Endodermal cell (in vitro differentiated cells): ENCODE measurements at regions not wholly inside any gene's neighbourhood (a gene's known extent, or its start where the extent isn't known, plus 50 kb on each side); places are given as distances from the start of the nearest gene placed in this dataset.
"Not testable (repeated sequence)": the region's sequence is repeated elsewhere in the genome, so short reads cannot be mapped to it uniquely, and the experiment has no call there.

ENCODE experiments used
- DNase-seq: peaks from one replicate; pipeline ENCODE4 v3.0.0-alpha.2; 2017
- H3K27ac ChIP-seq: 2 replicates; pipeline ENCODE4 v1.5.1; 2013; ENCODE audit warnings: mild to moderate bottlenecking, low read depth, low read length, moderate library complexity
- H3K27me3 ChIP-seq: 2 replicates; pipeline ENCODE4 v1.6.1; 2013; ENCODE audit warnings: mild to moderate bottlenecking, low read length, moderate library complexity; ENCODE audit not compliant: insufficient read depth, control insufficient read depth, poor library complexity, severe bottlenecking
- H3K36me3 ChIP-seq: 2 replicates; pipeline ENCODE4 v1.7.0; 2013; ENCODE audit warnings: mild to moderate bottlenecking, low read length, moderate library complexity; ENCODE audit not compliant: control insufficient read depth, insufficient read depth
- H3K4me1 ChIP-seq: one replicate; pipeline ENCODE4 v1.7.0; 2013; ENCODE audit warnings: low read length; ENCODE audit not compliant: control insufficient read depth, insufficient read depth
- H3K4me3 ChIP-seq: 2 replicates; pipeline ENCODE4 v1.5.1; 2013; ENCODE audit warnings: mild to moderate bottlenecking, low read length, moderate library complexity
- H3K9ac ChIP-seq: 2 replicates; pipeline ENCODE4 v1.6.1; 2013; ENCODE audit warnings: mild to moderate bottlenecking, low read length, moderate library complexity; ENCODE audit not compliant: poor library complexity, severe bottlenecking; ENCODE audit errors: extremely low read depth
- H3K9me3 ChIP-seq: 2 replicates; pipeline ENCODE4 v1.6.1; 2013; ENCODE audit warnings: mild to moderate bottlenecking, low read length, moderate library complexity; ENCODE audit not compliant: control insufficient read depth
- H3K27ac Mint-ChIP-seq: 2 replicates; pipeline ENCODE4 v1.8.0; 2020; ENCODE audit warnings: mixed read lengths
- H3K27me3 Mint-ChIP-seq: 2 replicates; pipeline ENCODE4 v1.8.0; 2021; ENCODE audit warnings: mild to moderate bottlenecking, mixed read lengths; ENCODE audit not compliant: insufficient read depth
- H3K36me3 Mint-ChIP-seq: 2 replicates; pipeline ENCODE4 v1.8.0; 2020; ENCODE audit warnings: low read depth, mixed read lengths
- H3K4me1 Mint-ChIP-seq: 2 replicates; pipeline ENCODE4 v1.8.0; 2020; ENCODE audit warnings: mixed read lengths
- H3K4me3 Mint-ChIP-seq: 2 replicates; pipeline ENCODE4 v1.8.0; 2020; ENCODE audit warnings: mild to moderate bottlenecking, moderate library complexity, mixed read lengths
- H3K9me3 Mint-ChIP-seq: 2 replicates; pipeline ENCODE4 v1.8.0; 2020; ENCODE audit warnings: mild to moderate bottlenecking, mixed read lengths
- WGBS, 2 experiments: methylation state at CpG; one replicate each; pipeline versions ENCODE4 v1.1.5 to v1.1.7; 2013; ENCODE audit warnings: missing lambda C conversion rate in 2 of 2, mixed read lengths in 1 of 2; ENCODE audit not compliant: insufficient coverage in 1 of 2, insufficient read length in 1 of 2; 5-methylcytosine and 5-hydroxymethylcytosine counted together
- TF ChIP-seq, protein P1 (sequence below): fragments of 200-600 bp; sonication (generic); conservative IDR thresholded peaks from 2 replicates; pipeline ENCODE4 v1.5.0; 2021; ENCODE audit warnings: antibody characterized with exemption, mild to moderate bottlenecking

DNA sequence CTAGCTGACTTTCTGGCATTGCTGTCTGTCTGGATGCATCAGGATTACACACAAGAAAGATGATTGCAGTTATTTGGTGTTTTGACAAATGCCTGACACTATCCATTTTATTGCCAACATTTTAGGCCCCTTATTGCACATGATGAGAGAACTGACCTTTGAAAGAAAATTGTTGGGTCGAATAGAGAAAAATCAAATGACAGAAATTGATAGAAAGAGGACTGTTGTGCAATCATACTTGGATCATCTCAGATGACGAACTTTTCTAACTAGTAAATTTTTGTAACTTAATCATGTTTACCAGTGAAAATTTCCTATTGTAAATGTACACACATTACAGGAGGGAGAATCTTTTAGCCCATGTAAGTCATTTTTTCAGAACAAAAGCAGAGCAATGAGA is 251.5 kb upstream of the USP15 start:
- Mint-ChIP-seq H3K9me3 (peaks cover 11% of the 10 kb centered on the region), H3K27ac (no peak overlapping the region), H3K27me3 (no peaks in the 10 kb centered on the region), H3K4me1 (no peaks in the 10 kb centered on the region), H3K36me3 (no peaks in the 10 kb centered on the region), H3K4me3 (no peak overlapping the region)
- no peak overlapping the region for H3K27ac ChIP-seq
- H3K4me1 ChIP-seq = no peaks in the 10 kb centered on the region
- no peaks in the 10 kb centered on the region for H3K27me3 ChIP-seq
- no peak for DNase-seq
- H3K36me3 ChIP-seq = no peaks in the 10 kb centered on the region
- H3K9me3 ChIP-seq = peaks cover 6% of the 10 kb centered on the region
- 94 to 98% methylated on average over 2 of the region's 2 CpGs for WGBS, 2 experiments
- no peak overlapping the region for H3K9ac ChIP-seq
- no peak overlapping the region for H3K4me3 ChIP-seq
- TF ChIP-seq, protein P1, sequence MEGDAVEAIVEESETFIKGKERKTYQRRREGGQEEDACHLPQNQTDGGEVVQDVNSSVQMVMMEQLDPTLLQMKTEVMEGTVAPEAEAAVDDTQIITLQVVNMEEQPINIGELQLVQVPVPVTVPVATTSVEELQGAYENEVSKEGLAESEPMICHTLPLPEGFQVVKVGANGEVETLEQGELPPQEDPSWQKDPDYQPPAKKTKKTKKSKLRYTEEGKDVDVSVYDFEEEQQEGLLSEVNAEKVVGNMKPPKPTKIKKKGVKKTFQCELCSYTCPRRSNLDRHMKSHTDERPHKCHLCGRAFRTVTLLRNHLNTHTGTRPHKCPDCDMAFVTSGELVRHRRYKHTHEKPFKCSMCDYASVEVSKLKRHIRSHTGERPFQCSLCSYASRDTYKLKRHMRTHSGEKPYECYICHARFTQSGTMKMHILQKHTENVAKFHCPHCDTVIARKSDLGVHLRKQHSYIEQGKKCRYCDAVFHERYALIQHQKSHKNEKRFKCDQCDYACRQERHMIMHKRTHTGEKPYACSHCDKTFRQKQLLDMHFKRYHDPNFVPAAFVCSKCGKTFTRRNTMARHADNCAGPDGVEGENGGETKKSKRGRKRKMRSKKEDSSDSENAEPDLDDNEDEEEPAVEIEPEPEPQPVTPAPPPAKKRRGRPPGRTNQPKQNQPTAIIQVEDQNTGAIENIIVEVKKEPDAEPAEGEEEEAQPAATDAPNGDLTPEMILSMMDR = no peak

DNA sequence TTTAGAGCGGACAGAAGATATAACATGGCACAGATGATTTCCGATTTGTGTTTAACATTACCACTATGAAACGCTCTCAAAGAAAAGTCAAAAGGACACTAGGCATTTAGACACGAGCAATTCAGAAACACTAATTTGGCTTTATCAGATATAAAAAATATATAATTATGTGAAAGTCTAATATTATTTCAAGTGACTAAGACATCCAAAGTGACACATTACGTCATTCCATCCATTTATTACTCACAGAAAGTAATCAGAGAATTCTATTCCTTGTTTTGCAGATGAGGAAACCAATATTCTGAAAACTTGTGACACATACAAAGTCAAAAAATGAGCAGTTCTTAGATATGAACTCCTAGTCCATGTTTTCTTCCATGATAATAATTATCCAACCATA is 250.8 kb upstream of the USP15 start:
- H3K4me1 ChIP-seq = no peaks in the 10 kb centered on the region
- H3K27me3 ChIP-seq = no peaks in the 10 kb centered on the region
- H3K4me3 Mint-ChIP-seq = no peak overlapping the region
- H3K27ac Mint-ChIP-seq = no peak overlapping the region
- WGBS, 2 experiments = 98% methylated on average over 4 of the region's 5 CpGs; no CpG with 5 or more reads in 1 of the 2 experiments
- peaks cover 6% of the 10 kb centered on the region for H3K9me3 ChIP-seq
- H3K9me3 Mint-ChIP-seq = peaks cover 11% of the 10 kb centered on the region
- H3K27ac ChIP-seq = no peak overlapping the region
- TF ChIP-seq, protein P1 = no peak
- no peaks in the 10 kb centered on the region for H3K4me1 Mint-ChIP-seq
- H3K4me3 ChIP-seq = no peak overlapping the region
- DNase-seq = no peak
- no peak overlapping the region for H3K9ac ChIP-seq
- no peaks in the 10 kb centered on the region for H3K27me3 Mint-ChIP-seq
- no peaks in the 10 kb centered on the region for H3K36me3 ChIP-seq
- H3K36me3 Mint-ChIP-seq = no peaks in the 10 kb centered on the region

DNA sequence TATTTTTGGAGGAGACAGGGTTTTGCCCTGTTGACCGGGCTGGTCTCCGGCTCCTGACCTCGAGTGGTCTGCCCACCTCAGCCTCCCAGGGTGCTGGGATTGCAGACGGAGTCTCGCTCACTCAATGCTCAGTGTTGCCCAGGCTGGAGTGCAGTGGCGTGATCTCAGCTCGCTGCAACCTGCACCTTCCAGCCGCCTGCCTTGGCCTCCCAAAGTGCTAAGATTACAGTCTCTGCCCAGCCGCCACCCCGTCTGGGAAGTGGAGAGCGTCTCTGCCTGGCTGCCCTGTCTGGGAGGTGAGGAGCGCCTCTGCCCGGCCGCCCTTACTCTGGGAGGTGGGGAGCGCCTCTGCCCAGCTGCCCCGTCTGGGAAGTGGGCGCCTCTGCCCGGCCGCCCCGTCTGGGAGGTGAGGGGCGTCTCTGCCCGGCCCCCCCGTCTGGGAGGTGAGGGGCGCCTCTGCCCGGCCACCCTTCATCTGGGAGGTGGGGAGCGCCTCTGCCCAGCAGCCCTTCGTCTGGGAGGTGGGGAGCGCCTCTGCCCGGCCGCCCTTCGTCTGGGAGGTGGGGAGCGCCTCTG is 249.8 kb upstream of the USP15 start:
- not testable (repeated sequence) for H3K27me3 Mint-ChIP-seq, H3K27ac Mint-ChIP-seq, H3K36me3 ChIP-seq, H3K9me3 ChIP-seq, H3K27me3 ChIP-seq, H3K9ac ChIP-seq, H3K4me1 Mint-ChIP-seq, H3K27ac ChIP-seq, H3K36me3 Mint-ChIP-seq, H3K4me3 ChIP-seq, H3K4me1 ChIP-seq, DNase-seq, H3K4me3 Mint-ChIP-seq
- peaks cover 11% of the 10 kb centered on the region for H3K9me3 Mint-ChIP-seq
- WGBS, 2 experiments = 93 to 97% methylated on average over 6 to 32 of the region's 32 CpGs

DNA sequence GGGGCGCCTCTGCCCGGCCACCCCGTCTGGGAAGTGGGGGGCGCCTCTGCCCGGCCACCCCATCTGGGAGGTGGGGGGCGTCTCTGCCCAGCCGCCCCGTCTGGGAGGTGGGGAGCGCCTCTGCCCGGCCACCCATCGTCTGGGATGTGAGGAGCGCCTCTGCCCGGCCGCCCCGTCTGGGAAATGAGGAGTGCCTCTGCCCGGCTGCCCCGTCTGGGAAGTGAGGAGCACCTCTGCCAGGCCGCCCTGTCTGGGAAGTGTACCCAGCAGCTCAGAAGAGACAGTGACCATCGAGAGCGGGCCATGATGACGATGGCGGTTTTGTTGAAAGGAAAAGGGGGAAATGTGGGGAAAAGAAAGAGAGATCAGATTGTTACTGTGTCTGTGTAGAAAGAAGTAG is 249.2 kb upstream of the USP15 start:
- not testable (repeated sequence) for H3K36me3 Mint-ChIP-seq, H3K27ac ChIP-seq

More for the DNA sequence above, 249.2 kb upstream of the USP15 start:
- H3K9ac ChIP-seq, H3K36me3 ChIP-seq, DNase-seq, H3K4me3 Mint-ChIP-seq, H3K27me3 Mint-ChIP-seq, H3K27me3 ChIP-seq, H3K4me3 ChIP-seq, H3K9me3 ChIP-seq, H3K27ac Mint-ChIP-seq, H3K4me1 Mint-ChIP-seq, H3K4me1 ChIP-seq: not testable (repeated sequence)
- 96 to 100% methylated on average over 3 to 22 of the region's 22 CpGs for WGBS, 2 experiments
- H3K9me3 Mint-ChIP-seq = peaks cover 11% of the 10 kb centered on the region
